Fibroblast of skin of back (primary cell): ENCODE measurements at regions not wholly inside any gene's neighbourhood (a gene's known extent, or its start where the extent isn't known, plus 50 kb on each side); places are given as distances from the start of the nearest gene placed in this dataset.
A peak's percentile ranks its signal among the peaks of the same experiment; 100 is the strongest.

Experiments used
- DNase-seq: peaks from one replicate; pipeline ENCODE4 v3.0.0-alpha.2; 2013

- peak; percentile 77 for DNase-seq
These were observed 274.4 kb downstream of the NFKBIZ start for GRCh38 chr3:102123590-102124190.

DNA sequence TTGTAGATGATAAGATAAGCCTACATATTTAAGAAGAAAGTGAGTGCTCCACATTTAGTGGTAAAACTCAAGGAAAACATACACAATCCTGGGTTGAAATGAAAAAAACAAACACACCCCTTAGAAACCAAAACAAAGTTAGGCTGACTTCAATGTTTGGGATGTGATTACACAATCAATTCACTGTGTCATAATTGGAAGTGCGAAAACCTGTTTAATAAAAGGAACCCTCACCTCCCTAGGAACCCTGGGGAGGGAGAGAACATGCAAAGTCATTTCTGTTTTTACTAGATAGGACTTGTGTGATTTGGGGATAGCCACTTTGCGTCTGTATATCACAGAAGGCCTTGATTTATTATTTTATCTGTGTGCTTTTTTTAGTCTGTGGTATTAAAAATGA is 275.0 kb downstream of the NFKBIZ start:
- DNase-seq: peak; percentile 46

GRCh38 chr3:102124704-102125103 is 275.4 kb downstream of the NFKBIZ start:
- peak; percentile 14 for DNase-seq

GRCh38 chr3:102125197-102125993 is 276.1 kb downstream of the NFKBIZ start:
- no peak for DNase-seq

DNA sequence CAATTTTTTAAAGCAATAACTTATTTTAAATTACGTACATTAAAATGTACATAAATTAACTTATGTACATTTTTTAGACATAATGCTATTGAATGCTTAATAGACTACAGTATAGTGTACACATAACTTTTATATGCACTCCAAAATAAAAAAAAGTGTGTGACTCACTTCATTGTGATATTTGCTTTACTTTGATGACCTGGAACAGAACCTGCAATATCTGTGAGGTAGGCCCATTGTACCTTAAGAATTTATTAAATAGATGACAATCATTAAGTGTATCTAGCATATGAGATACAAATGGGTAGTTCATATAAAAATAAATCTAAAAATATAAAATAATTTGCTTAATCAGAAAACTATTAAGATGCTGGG is 276.7 kb downstream of the NFKBIZ start:
- DNase-seq: no peak

DNA sequence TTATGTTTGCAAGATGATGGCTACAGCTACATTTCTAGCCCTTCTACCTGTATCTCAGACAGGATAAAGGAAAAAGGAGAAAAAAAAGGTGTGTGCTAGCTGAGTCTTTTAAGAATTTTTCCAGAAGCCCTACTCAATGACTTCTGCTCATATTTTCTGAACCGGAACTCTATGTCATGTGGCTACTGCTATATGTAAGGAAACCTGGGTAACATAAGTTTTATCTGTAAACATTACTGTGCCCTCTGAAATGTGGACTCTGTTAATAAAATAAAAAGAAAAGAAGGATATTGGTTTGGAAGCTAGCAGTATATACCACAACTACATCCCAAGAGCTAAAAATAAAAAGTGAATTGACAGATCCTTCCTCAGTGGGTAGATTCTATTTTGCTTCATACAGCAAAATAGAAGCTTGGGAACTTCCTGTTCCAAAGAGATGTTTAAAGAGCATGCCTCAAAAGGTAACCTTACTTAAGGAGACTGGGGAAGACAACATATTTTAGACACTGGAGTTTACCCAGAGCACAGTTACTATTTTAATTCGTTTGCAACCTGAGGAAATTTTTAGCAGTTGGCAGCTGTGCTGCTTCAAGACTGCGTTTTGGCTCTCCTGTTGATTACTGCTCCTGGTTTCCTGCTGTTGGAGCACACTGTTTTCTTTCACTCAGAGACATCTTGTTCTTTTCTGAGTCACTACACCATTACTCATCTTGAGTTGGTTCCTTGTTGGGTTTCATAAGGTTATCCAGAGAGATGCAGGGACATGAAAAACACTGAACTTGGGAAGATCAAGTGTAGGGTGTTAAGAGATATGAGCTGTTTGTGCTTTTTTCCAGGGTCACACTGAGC is 280.7 kb downstream of the NFKBIZ start:
- DNase-seq: peak; percentile 82

DNA sequence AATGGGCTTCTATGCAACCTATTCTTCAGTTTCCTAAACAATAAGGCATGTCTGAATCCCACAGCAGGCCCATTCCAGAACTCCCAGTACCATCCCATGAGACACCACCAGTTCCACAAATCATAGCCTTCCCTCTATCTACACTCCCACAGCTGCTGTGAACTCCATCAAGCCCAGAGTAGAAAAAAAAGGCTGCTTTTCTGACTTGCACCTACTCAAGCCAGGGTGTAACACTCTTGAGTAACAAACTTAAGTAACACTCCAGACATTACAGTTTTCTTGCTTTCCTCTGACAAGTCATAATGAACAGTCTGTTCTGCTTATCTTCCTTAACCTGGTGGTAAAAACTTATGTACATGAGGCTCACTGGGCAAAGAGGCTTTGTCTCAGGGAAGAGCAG is 283.1 kb downstream of the NFKBIZ start:
- DNase-seq: no peak

GRCh38 chr3:102133376-102133775 is 284.1 kb downstream of the NFKBIZ start:
- no peak for DNase-seq

GRCh38 chr3:102135316-102135715 is 286.0 kb downstream of the NFKBIZ start:
- no peak for DNase-seq

DNA sequence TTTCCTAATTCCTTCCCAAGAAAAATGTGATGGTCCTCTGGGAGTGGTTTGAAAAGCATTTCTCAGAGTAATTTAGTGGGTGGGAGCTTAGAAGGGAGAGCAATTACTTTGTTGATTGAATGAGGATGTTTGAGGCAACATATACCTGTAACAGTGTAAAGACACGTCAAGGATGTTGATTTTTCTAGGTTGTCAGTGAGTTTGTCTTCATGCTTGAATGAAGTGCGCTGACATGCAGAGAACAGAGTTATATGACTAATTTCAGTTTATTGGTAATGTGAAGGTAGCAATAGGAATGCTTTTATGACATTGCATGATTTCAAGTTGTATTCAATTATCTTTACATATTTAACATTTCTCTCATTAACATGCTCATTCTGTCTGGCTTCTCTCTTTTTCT is 286.9 kb downstream of the NFKBIZ start:
- DNase-seq: no peak

- no peak for DNase-seq
These were observed 290.8 kb downstream of the NFKBIZ start for GRCh38 chr3:102140116-102140515.

DNA sequence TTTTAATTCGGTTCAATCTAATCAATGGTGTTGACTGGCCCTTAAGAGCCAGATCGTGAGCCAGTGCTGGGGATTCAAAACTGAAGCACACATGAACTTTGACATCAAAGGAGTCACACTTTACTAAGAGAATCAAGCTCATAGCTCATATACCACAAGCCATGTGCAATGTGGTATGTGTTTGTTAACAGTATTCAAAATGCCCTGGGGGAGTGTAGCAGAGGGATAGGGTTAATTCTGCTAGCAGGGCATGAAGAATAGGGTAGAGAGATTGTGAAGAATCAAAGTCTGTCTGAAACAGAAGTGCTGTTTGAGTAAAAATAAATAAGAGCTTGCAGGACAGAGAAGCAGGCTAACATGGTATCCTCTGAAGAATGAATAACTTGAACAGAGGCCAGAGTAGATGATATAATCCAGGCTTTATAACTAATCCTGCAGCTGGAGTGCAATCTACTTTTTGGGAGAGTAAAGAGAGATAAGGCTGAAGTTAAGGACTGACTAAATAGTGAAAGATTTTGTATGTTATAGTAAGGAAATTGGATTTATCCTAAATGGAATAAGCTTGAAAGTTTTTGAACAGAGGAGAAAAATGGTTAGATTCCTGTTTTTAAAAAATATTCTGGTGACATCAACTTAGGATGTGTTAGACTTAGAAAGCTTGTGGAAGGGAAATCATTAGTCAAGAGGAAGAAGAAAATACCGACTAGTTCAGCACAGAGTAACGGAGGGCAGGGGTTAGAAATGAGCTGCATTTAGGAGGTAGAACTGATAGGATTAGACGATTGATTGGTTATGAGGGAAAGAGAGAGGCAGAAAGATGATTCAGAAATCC is 292.0 kb downstream of the NFKBIZ start:
- DNase-seq: peak; percentile 9

DNA sequence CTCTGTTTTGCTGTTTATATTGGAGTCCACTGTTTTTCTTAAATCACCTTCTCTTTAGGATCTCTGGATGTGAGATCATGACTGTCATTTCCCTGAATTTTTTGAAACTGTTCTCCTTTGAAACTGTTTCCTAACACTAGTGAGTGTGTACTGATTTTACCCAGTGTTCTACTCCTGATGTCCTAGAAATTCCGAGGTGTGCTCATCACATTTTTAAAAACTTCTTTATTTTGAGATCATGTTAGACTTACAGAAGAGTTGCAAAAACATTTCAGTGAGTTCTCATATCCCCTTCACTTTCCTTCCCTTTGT is 292.6 kb downstream of the NFKBIZ start:
- no peak for DNase-seq

DNA sequence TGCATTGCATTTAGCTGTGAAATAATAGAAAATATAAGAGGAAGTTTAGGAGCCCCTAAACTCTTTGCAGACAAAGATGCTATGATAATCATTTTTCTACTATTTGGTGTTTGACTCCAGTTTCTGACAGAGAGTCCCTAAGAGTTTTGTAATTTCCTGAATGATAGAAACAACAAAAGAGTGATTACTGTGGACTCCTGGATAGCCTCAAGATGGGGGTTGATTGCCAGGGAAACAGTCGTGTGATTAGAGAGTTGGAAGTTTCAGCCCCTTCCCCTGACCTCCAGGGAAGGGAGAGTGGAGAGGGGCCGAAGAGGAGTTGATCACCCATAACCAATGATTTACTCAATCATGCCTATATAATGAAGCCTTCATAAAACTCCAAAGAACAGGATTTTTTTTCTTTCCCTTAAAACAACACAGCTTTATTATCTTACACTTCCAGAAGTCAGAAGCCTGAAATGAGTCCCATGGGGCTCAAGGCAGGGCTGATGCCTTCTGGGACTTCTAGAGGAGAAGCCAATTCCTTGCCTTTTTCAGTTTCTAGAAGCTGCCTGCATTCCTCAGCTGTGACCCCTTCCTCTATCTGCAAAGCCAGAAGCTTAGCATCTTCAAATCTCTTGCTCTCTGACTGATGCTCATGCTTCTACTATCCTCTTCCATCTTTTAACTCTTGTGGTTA is 292.3 kb upstream of the ZPLD1 start:
- peak; percentile 74 for DNase-seq

DNA sequence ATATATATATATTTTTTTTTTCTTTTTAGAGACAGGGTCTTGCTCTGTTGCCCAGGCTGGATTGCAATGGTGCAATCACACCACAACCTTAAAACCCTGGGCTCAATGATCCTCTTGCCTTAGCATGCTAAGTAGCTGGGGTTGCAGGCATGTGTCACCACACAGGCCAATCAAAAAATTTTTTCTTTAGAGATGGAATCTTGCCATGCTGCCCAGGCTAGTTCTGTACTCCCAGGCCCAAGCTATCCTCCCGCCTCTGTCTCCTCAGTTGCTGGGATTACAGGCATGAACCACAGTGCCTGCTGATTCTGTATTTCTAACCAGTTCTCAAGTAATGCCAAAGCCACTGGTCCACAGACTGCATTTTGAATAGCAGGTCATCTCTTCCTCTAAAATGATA is 291.3 kb upstream of the ZPLD1 start:
- no peak for DNase-seq

DNA sequence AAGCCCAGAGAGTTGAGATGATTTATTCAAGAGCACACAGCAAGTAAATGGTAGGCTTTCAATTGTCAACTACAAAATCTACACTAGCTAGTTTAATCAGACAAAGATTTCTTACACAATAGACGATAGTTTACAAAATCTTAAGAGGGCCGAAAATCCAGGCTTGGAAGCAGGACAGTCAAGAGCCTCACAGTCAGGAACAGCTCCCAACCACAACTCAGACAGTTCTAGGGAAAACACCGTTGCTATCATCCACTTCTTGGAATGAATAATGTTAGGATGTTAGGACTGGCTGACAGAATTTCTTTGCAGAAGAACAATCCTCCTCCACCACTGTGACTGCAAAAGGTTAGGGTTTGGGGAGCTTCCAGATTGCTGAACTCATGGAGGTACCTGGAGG is 290.8 kb upstream of the ZPLD1 start:
- DNase-seq: no peak

- DNase-seq: no peak
These were observed 286.0 kb upstream of the ZPLD1 start for GRCh38 chr3:102148598-102149337.

- DNase-seq: no peak
These were observed 282.9 kb upstream of the ZPLD1 start for GRCh38 chr3:102151935-102152334.

- peak; percentile 78 for DNase-seq
These were observed 278.4 kb upstream of the ZPLD1 start for GRCh38 chr3:102156426-102156825.

- peak; percentile 49 for DNase-seq
These were observed 276.6 kb upstream of the ZPLD1 start for GRCh38 chr3:102158080-102158740.
